Transverse colon (tissue), 4 donors: ENCODE measurements at regions not wholly inside any gene's neighbourhood (a gene's known extent, or its start where the extent isn't known, plus 50 kb on each side); places are given as distances from the start of the nearest gene placed in this dataset.
A peak's percentile ranks its signal among the peaks of the same experiment; 100 is the strongest.

Experiments used
- DNase-seq: peaks from one replicate; pipeline ENCODE4 v3.0.0-alpha.2; 2019
- H3K27ac ChIP-seq, 4 donors: fragments of 200-600 bp; sonication (generic); 2 replicates each; pipeline ENCODE4 v1.5.1; 2016 to 2018; ENCODE audit warnings: inconsistent platforms in 4 of 4
- H3K27me3 ChIP-seq: fragments of 200-600 bp; sonication (generic); 2 replicates; pipeline ENCODE4 v1.5.1; 2017; ENCODE audit warnings: inconsistent platforms
- H3K36me3 ChIP-seq, 4 donors: fragments of 200-600 bp; sonication (generic); 2 replicates each; pipeline ENCODE4 v1.5.1; 2017 to 2019; ENCODE audit warnings: inconsistent platforms in 4 of 4
- H3K4me1 ChIP-seq, 4 donors: fragments of 200-600 bp; sonication (generic); 2 replicates each; pipeline ENCODE4 v1.5.1; 2017 to 2020; ENCODE audit warnings: inconsistent platforms in 4 of 4
- H3K4me3 ChIP-seq, 4 donors: fragments of 200-600 bp; sonication (generic); 1 replicate in 1 of 4; 2 replicates in 3 of 4; pipeline versions ENCODE4 v1.5.1 to v1.6.1; 2017 to 2019; ENCODE audit warnings: inconsistent platforms in 4 of 4
- H3K9me3 ChIP-seq, 2 donors: fragments of 200-600 bp; sonication (generic); 2 replicates each; pipeline ENCODE4 v1.5.1; 2017 to 2019; ENCODE audit warnings: inconsistent platforms in 2 of 2
- EP300 ChIP-seq: sonication (generic); formaldehyde crosslinking; IDR thresholded peaks from one replicate; pipeline ENCODE4 v1.6.1; 2017; ENCODE audit warnings: antibody characterized with exemption, low read depth
- POLR2A ChIP-seq: fragments of 450-650 bp; IDR thresholded peaks from one replicate; pipeline ENCODE4 v1.6.1; 2016; ENCODE audit warnings: antibody characterized with exemption, mild to moderate bottlenecking, moderate library complexity
- POLR2AphosphoS5 ChIP-seq, 3 donors: sonication (generic); formaldehyde crosslinking; IDR thresholded peaks; one replicate each; pipeline ENCODE4 v1.6.1; 2016; ENCODE audit warnings: antibody characterized with exemption in 3 of 3
- WGBS, 2 donors: methylation state at CpG; one replicate each; pipeline ENCODE4 v1.1.5; 2018; ENCODE audit warnings: low coverage in 1 of 2; 5-methylcytosine and 5-hydroxymethylcytosine counted together
- in situ Hi-C, 4 donors: fragments of 200-750 bp; cut with MboI; loops; one replicate each; pipeline versions ENCODE4 v1.15.0 to v1.15.1; 2017; ENCODE audit warnings: low sequenced_read_pairs in 3 of 4, low pct_ligation_motif_present in 1 of 4, low pct_unique_long_range_greater_than_20kb in 1 of 4
- intact Hi-C: fragments of 100-400 bp; cut with DNase I; formaldehyde crosslinking; loops from one replicate; pipeline ENCODE4 v1.15.1; 2023; ENCODE audit warnings: low total_unique reads
- TF ChIP-seq, protein P1 (sequence below), 5 experiments: fragments of 200-600 bp in 3 of 5; fragments of 450-650 bp in 2 of 5; sonication (generic) in 3 of 5; IDR thresholded peaks; 1 replicate in 2 of 5; 2 replicates in 3 of 5; pipeline ENCODE4 v1.5.1; 2016 to 2017; ENCODE audit warnings: antibody characterized with exemption in 5 of 5, inconsistent platforms in 3 of 5, mild to moderate bottlenecking in 2 of 5, moderate library complexity in 1 of 5

DNA sequence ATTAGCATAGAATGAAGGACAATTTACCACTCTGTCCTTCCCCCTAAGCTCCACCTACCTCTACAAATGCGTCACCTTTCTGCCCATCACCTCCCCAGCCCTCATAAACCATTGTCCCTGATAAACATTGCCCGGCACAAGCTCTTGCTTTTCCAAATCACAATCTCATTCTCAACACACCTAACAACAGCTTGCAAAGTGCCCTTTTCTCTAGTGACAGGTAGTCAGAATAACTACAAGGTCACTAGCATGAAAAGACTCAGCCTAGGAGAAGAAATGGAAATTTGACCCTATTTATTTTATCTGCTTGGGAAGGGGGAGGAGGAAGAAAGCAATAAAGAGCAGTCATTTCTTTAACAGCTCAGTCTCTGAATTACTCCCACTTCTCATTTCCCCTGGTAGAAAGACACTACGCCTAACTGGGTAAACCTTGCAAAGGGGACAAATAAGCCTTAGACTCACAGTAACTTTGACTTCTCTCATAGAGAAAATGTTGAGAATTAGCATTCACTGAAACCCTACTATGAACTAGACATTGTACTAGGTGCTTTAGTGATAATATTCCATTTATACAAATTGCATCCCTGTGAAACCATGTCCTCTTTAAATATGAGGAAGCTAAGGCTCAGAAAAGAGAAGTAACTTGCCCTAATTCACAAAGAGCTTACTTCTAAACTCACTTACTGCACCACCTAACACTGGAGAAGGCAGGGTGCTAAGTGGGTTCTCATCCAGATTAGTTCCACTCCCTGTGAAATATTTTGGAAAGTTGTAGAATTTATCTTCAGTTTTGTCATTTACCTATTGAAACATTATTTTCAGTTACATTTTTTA, 116.2 kb upstream of the FNDC3A start:
- 35 to 36% methylated on average over 3 of the region's 3 CpGs for WGBS, 2 donors
- peak in 1 of 3 donors; percentile 4 for TF ChIP-seq POLR2AphosphoS5 (IDR thresholded peaks at IDR 0.05)
- no peak for TF ChIP-seq EP300
- no peak for TF ChIP-seq POLR2A
- TF ChIP-seq, protein P1, sequence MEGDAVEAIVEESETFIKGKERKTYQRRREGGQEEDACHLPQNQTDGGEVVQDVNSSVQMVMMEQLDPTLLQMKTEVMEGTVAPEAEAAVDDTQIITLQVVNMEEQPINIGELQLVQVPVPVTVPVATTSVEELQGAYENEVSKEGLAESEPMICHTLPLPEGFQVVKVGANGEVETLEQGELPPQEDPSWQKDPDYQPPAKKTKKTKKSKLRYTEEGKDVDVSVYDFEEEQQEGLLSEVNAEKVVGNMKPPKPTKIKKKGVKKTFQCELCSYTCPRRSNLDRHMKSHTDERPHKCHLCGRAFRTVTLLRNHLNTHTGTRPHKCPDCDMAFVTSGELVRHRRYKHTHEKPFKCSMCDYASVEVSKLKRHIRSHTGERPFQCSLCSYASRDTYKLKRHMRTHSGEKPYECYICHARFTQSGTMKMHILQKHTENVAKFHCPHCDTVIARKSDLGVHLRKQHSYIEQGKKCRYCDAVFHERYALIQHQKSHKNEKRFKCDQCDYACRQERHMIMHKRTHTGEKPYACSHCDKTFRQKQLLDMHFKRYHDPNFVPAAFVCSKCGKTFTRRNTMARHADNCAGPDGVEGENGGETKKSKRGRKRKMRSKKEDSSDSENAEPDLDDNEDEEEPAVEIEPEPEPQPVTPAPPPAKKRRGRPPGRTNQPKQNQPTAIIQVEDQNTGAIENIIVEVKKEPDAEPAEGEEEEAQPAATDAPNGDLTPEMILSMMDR (IDR thresholded peaks at IDR 0.05), result no peak
- Histone ChIP-seq H3K36me3 (no peaks in the 10 kb centered on the region), H3K9me3 (no peaks in the 10 kb centered on the region), H3K27me3 (no peaks in the 10 kb centered on the region), H3K4me1 (peaks cover 0 to 28% (median 14%) of the 10 kb centered on the region in 4 donors), H3K4me3 (no peak overlapping the region), H3K27ac (peak overlapping the region; percentile 23 to 76 (median 72))
- DNase-seq, result peak; percentile 51
- in situ Hi-C loops (no loop called here), intact Hi-C loops (no loop called here)

DNA sequence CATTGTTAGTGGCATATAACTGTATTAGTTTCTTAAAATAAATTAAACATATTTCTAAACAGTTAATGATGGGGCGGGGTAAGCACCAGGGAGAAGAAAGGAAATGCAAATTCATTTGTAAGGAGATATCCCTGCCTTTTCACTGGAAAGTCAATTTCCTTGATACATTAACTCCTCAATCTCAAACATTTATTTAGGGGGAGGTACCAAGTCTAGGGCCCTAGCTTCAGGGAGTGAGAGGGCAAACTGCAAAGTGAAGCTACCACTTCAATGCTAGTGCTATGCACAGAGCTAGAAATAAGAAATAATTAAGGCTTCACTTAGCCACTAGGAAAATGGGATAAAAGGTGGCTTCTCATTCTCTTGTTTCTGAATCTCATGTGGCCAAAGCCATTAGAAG, 115.3 kb upstream of the FNDC3A start:
- Histone ChIP-seq H3K4me1 (peaks cover 0 to 26% (median 14%) of the 10 kb centered on the region in 4 donors), H3K27ac (peak overlapping the region; percentile 23 to 76 (median 72)), H3K9me3 (no peaks in the 10 kb centered on the region), H3K27me3 (no peaks in the 10 kb centered on the region), H3K4me3 (no peak overlapping the region), H3K36me3 (no peaks in the 10 kb centered on the region)
- 67 to 74% methylated on average over 1 of the region's 1 CpG for WGBS, 2 donors
- intact Hi-C loops, result no loop called here
- no peak for DNase-seq
- TF ChIP-seq, protein P1 (IDR thresholded peaks at IDR 0.05), result no peak
- TF ChIP-seq POLR2A, result no peak
- in situ Hi-C loops, result no loop called here

DNA sequence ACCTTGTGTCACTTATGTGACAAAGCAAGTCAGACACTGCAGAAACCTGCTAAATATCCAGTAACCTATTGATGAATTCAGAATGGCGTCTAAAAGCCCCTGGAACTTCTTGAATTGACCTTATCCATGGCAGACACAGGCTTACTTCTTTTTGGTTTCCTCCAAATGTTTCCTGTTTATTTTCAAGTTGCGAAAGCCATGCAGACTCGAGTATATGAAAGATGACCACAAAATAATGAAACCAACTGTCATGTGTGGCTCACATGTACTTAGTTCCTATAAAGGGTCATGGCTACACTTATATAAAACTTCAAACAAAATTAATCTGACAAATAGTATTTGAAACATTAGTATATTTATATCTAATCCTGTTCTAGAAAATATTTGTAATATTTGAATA, 113.1 kb upstream of the FNDC3A start:
- TF ChIP-seq EP300, result no peak
- no peak for TF ChIP-seq POLR2A
- TF ChIP-seq POLR2AphosphoS5 (IDR thresholded peaks at IDR 0.05), result no peak
- TF ChIP-seq, protein P1 (IDR thresholded peaks at IDR 0.05), result no peak
- intact Hi-C loops, result no loop called here
- 55 to 61% methylated on average over 3 of the region's 3 CpGs for WGBS, 2 donors
- Histone ChIP-seq H3K4me1 (peaks cover 0 to 22% (median 14%) of the 10 kb centered on the region in 4 donors), H3K36me3 (no peaks in the 10 kb centered on the region), H3K9me3 (no peaks in the 10 kb centered on the region), H3K27ac (no peak overlapping the region), H3K27me3 (no peaks in the 10 kb centered on the region), H3K4me3 (no peak overlapping the region)
- DNase-seq, result no peak
- in situ Hi-C loops, result no loop called here

DNA sequence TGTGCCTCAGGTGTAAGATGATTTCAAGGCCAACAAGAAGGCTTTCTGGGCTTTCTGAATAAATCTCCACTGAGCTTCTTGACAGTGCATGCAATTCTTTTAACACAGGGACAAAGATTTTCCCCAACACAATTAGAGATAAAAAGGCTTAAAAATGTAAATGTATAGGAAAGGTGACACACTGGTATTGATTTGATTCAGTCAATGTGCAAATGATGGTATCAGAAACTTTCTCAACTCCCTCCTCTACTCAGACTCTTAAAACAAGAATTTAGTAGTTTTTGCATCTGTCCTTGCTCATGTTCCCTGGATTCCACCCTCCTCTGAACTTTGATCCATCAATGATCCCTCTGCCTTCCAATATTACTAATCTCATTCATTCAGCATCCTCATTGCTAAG, 111.6 kb upstream of the FNDC3A start:
- Histone ChIP-seq H3K4me3 (no peak overlapping the region), H3K9me3 (no peaks in the 10 kb centered on the region), H3K27ac (no peak overlapping the region), H3K27me3 (no peaks in the 10 kb centered on the region), H3K4me1 (peaks cover 0 to 16% (median 10%) of the 10 kb centered on the region in 4 donors), H3K36me3 (no peaks in the 10 kb centered on the region)
- in situ Hi-C loops (no loop called here), intact Hi-C loops (no loop called here)
- no peak for DNase-seq
- no peak for TF ChIP-seq POLR2A
- TF ChIP-seq, protein P1 (IDR thresholded peaks at IDR 0.05), result no peak
